Glutamatergic neuron (in vitro differentiated cells): ENCODE measurements at regions not wholly inside any gene's neighbourhood (a gene's known extent, or its start where the extent isn't known, plus 50 kb on each side); places are given as distances from the start of the nearest gene placed in this dataset.

Experiments
- DNase-seq: peaks from one replicate; pipeline ENCODE4 v3.0.0; 2022
- H3K27ac Mint-ChIP-seq: one replicate; pipeline ENCODE4 v1.8.0; 2020; ENCODE audit warnings: mild to moderate bottlenecking, mixed read lengths, inconsistent platforms; ENCODE audit not compliant: unreplicated experiment
- H3K27me3 Mint-ChIP-seq: one replicate; pipeline ENCODE4 v1.8.0; 2020; ENCODE audit warnings: mild to moderate bottlenecking, moderate library complexity, mixed read lengths, inconsistent platforms; ENCODE audit not compliant: unreplicated experiment
- H3K36me3 Mint-ChIP-seq: one replicate; pipeline ENCODE4 v1.8.0; 2020; ENCODE audit warnings: mild to moderate bottlenecking, mixed read lengths, inconsistent platforms; ENCODE audit not compliant: unreplicated experiment
- H3K4me1 Mint-ChIP-seq: one replicate; pipeline ENCODE4 v1.8.0; 2020; ENCODE audit warnings: mild to moderate bottlenecking, low read depth, mixed read lengths, inconsistent platforms; ENCODE audit not compliant: unreplicated experiment
- H3K4me3 Mint-ChIP-seq: one replicate; pipeline ENCODE4 v1.8.0; 2020; ENCODE audit warnings: mild to moderate bottlenecking, mixed read lengths, inconsistent platforms; ENCODE audit not compliant: unreplicated experiment
- H3K9me3 Mint-ChIP-seq: one replicate; pipeline ENCODE4 v1.8.0; 2020; ENCODE audit warnings: mild to moderate bottlenecking, moderate library complexity, mixed read lengths, inconsistent platforms; ENCODE audit not compliant: unreplicated experiment
- TF ChIP-seq, protein P1 (sequence below): fragments of 200-600 bp; sonication (generic); IDR thresholded peaks from one replicate; pipeline ENCODE4 v1.5.0; 2021; ENCODE audit not compliant: partially characterized antibody, unreplicated experiment

DNA sequence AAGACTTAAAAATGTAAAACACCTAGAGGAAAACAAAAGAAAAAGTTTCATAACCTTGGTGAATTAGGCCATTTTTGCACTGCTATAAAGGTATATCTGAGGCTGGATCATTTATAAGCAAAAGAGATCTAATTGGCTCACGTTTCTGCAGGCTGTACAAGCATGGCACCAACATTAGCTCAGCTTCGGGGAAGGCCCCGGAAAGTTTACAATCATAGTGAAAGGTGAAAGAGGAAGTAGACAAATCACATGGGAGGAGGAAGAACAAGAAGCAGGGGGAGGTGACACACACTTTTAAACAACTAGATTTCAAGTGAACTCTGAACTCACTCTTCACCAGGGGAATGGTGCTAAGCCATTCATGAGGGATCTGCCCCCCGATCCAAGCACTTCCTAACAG, 1358.5 kb upstream of the PCDH9 start:
- no peak overlapping the region for H3K4me3 Mint-ChIP-seq
- H3K4me1 Mint-ChIP-seq = no peaks in the 10 kb centered on the region
- no peaks in the 10 kb centered on the region for H3K9me3 Mint-ChIP-seq
- H3K27ac Mint-ChIP-seq = no peak overlapping the region
- H3K36me3 Mint-ChIP-seq = no peaks in the 10 kb centered on the region
- no peak for DNase-seq
- no peaks in the 10 kb centered on the region for H3K27me3 Mint-ChIP-seq
- TF ChIP-seq, protein P1, sequence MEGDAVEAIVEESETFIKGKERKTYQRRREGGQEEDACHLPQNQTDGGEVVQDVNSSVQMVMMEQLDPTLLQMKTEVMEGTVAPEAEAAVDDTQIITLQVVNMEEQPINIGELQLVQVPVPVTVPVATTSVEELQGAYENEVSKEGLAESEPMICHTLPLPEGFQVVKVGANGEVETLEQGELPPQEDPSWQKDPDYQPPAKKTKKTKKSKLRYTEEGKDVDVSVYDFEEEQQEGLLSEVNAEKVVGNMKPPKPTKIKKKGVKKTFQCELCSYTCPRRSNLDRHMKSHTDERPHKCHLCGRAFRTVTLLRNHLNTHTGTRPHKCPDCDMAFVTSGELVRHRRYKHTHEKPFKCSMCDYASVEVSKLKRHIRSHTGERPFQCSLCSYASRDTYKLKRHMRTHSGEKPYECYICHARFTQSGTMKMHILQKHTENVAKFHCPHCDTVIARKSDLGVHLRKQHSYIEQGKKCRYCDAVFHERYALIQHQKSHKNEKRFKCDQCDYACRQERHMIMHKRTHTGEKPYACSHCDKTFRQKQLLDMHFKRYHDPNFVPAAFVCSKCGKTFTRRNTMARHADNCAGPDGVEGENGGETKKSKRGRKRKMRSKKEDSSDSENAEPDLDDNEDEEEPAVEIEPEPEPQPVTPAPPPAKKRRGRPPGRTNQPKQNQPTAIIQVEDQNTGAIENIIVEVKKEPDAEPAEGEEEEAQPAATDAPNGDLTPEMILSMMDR = no peak

DNA sequence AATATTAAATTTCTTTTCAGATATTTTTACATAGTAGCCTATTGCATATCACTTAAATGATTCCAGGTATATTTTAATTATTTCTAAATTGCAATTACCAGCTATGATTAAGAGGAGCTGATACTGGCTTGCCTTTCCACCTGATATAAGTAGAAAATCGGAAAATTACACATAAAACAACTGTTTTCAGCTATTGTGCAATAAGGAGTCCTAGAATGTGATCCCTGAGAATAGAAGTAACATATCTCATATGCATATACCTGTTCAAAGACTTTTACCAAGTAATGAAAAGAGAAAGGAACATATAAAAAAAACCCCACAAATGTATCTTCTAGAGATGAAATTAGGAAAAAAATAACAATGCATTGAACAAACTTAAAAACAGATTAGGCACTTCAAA, 1354.6 kb upstream of the PCDH9 start:
- Mint-ChIP-seq H3K27ac (no peak overlapping the region), H3K36me3 (no peaks in the 10 kb centered on the region), H3K4me3 (no peak overlapping the region), H3K27me3 (peaks cover 2% of the 10 kb centered on the region), H3K4me1 (no peaks in the 10 kb centered on the region), H3K9me3 (peaks cover 1% of the 10 kb centered on the region)
- TF ChIP-seq, protein P1 = no peak
- DNase-seq = no peak

DNA sequence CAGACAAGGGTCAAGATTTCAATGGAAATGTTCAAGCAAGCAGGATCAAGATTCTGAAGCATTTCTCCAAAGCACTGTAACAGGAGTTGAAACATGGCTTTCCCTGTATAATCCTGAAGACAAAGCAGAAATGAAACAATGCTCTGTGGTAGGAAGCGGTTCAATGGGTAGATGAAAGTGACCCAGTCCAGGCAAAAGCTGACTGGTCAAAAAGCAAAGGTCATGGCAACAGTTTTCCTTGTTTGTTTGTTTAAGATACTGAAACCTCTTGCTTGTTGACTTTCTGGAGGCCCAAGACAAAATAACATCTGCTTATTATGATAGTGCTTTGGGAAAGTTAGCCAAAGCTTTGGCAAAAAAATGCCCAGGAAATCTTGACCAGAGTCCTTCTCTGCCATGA, 1343.9 kb upstream of the PCDH9 start:
- DNase-seq = no peak
- peaks cover 2% of the 10 kb centered on the region for H3K9me3 Mint-ChIP-seq

DNA sequence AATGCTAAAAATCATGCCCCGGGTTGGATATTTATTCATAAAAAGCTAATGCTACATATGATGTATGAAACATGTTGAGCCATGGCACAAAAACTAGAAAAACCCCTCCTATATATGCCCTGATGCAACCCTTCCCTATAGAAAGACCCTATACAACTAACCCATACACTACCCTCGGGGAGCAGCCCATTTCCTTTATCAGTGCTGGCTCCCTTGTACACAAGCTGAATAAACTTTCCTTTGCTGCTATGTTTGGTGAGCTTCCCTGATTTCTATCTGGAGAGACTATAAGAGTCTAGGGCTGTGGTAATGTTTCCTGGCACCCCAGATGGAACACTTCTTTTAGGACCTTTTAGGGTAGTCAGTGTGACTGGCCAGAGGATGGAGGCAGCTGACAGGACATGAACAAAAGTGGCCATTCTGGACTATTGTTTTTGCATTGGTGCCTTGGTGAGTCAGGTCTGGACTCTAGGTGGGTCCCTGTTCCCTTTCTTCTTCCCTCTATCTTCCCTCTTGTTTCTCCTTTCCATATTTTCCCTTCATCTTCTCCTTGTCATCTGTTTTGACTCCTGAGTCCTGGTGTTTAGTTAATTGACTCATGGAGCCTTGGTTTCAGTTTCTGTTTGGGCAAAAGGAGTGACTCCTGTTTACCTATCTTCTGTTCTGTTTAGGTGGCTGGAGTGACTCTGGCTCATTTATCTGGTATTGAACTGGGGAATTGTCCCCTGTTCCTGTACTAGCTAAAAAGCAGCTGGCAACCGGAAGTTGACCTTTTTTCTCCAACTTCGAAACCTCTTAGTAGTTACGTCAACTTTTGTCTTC, 1321.8 kb upstream of the PCDH9 start:
- Mint-ChIP-seq H3K27me3 (no peaks in the 10 kb centered on the region), H3K9me3 (no peaks in the 10 kb centered on the region), H3K27ac (no peak overlapping the region), H3K4me3 (no peak overlapping the region), H3K4me1 (no peaks in the 10 kb centered on the region), H3K36me3 (no peaks in the 10 kb centered on the region)
- DNase-seq = no peak
- TF ChIP-seq, protein P1 = no peak

More for the DNA sequence above, 1343.9 kb upstream of the PCDH9 start:
- no peaks in the 10 kb centered on the region for H3K27me3 Mint-ChIP-seq
- no peak overlapping the region for H3K27ac Mint-ChIP-seq
- no peak overlapping the region for H3K4me3 Mint-ChIP-seq
- H3K4me1 Mint-ChIP-seq = no peaks in the 10 kb centered on the region
- no peaks in the 10 kb centered on the region for H3K36me3 Mint-ChIP-seq
- TF ChIP-seq, protein P1 = no peak

DNA sequence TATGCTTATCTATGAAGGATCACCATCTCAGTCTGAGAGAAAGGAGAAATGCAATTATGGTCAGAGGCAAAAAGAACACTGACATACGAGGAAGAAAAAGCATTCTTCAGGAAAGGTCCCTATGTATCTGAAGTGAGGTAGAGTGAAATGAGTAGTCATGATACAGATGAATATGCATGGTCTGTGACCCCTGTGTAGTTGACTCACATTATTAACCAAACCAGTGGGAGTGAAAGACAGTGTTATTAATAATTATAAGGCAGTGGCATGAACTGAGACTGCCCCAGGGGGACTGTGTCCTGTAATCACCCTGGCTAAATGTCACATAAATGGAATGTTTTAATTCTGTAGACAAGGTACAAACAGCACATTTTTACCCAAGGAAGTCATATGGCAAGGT, 1320.2 kb upstream of the PCDH9 start:
- Mint-ChIP-seq H3K9me3 (no peaks in the 10 kb centered on the region), H3K4me3 (no peak overlapping the region), H3K4me1 (no peaks in the 10 kb centered on the region), H3K27me3 (no peaks in the 10 kb centered on the region), H3K36me3 (no peaks in the 10 kb centered on the region), H3K27ac (no peak overlapping the region)
- no peak for DNase-seq
- TF ChIP-seq, protein P1 = no peak
